ENCODE measurements at regions not wholly inside any gene's neighbourhood (a gene's known extent, or its start where the extent isn't known, plus 50 kb on each side); places are given as distances from the start of the nearest gene placed in this dataset.

GRCh38 chr13:62294244-62294643 is 878.6 kb upstream of the PCDH20 start:
- DNase-seq (ENCODE audit: low spot score): no peak
- no peak for TF ChIP-seq CTCF (IDR thresholded peaks at IDR 0.05; ENCODE audit: extremely low read depth, missing control alignments)

GRCh38 chr13:62292714-62293480 is 877.2 kb upstream of the PCDH20 start:
- DNase-seq (ENCODE audit: low spot score): no peak
- no peak for TF ChIP-seq CTCF (IDR thresholded peaks at IDR 0.05; ENCODE audit: extremely low read depth, missing control alignments)

- no peak for DNase-seq (ENCODE audit: low spot score)
- no peak for TF ChIP-seq CTCF (IDR thresholded peaks at IDR 0.05; ENCODE audit: extremely low read depth, missing control alignments)
Observed at GRCh38 chr13:62290542-62290941, 874.9 kb upstream of the PCDH20 start.

- TF ChIP-seq CTCF (IDR thresholded peaks at IDR 0.05; ENCODE audit: extremely low read depth, missing control alignments): no peak
- no peak for DNase-seq (ENCODE audit: low spot score)
Observed at GRCh38 chr13:62287764-62288163, 872.1 kb upstream of the PCDH20 start.

- no peak for DNase-seq (ENCODE audit: low spot score)
- no peak for TF ChIP-seq CTCF (IDR thresholded peaks at IDR 0.05; ENCODE audit: extremely low read depth, missing control alignments)
Observed at GRCh38 chr13:62280590-62280989, 864.9 kb upstream of the PCDH20 start.

- TF ChIP-seq CTCF (IDR thresholded peaks at IDR 0.05; ENCODE audit: extremely low read depth, missing control alignments): no peak
- DNase-seq (ENCODE audit: low spot score): no peak
Observed at GRCh38 chr13:62278271-62278670, 862.6 kb upstream of the PCDH20 start.

- DNase-seq (ENCODE audit: low spot score): no peak
- no peak for TF ChIP-seq CTCF (IDR thresholded peaks at IDR 0.05; ENCODE audit: extremely low read depth, missing control alignments)
Observed at GRCh38 chr13:62251734-62252133, 836.1 kb upstream of the PCDH20 start.
